GM13977 (cell line): ENCODE measurements at regions not wholly inside any gene's neighbourhood (a gene's known extent, or its start where the extent isn't known, plus 50 kb on each side); places are given as distances from the start of the nearest gene placed in this dataset.
"Not testable (repeated sequence)": the region's sequence is repeated elsewhere in the genome, so short reads cannot be mapped to it uniquely, and the experiment has no call there.

Source experiments
- DNase-seq: peaks from one replicate; pipeline ENCODE4 v3.0.0; 2012; ENCODE audit warnings: low spot score
- in situ Hi-C: fragments of 300-500 bp; cut with MboI; formaldehyde crosslinking; loops from one replicate; pipeline ENCODE4 v1.12.0; 2022; ENCODE audit warnings: low sequenced_read_pairs, low pct_unique_long_range_greater_than_20kb, mixed read lengths, inconsistent platforms; ENCODE audit not compliant: unreplicated experiment
- TF ChIP-seq, protein P1 (sequence below): IDR thresholded peaks from 2 replicates; pipeline ENCODE4 v1.5.1; 2012; ENCODE audit warnings: mild to moderate bottlenecking, control low read depth; ENCODE audit not compliant: insufficient read depth; ENCODE audit errors: extremely low read depth, missing control alignments

GRCh38 chr7:55261386-55261770 lies 103.8 kb upstream of the LANCL2 start:
- in situ Hi-C loops = loop anchor here (10.0 kb wide), 1 partner anchor 477 kb away; no protein-coding TSS in a partner anchor
- DNase-seq = no peak
- TF ChIP-seq, protein P1, sequence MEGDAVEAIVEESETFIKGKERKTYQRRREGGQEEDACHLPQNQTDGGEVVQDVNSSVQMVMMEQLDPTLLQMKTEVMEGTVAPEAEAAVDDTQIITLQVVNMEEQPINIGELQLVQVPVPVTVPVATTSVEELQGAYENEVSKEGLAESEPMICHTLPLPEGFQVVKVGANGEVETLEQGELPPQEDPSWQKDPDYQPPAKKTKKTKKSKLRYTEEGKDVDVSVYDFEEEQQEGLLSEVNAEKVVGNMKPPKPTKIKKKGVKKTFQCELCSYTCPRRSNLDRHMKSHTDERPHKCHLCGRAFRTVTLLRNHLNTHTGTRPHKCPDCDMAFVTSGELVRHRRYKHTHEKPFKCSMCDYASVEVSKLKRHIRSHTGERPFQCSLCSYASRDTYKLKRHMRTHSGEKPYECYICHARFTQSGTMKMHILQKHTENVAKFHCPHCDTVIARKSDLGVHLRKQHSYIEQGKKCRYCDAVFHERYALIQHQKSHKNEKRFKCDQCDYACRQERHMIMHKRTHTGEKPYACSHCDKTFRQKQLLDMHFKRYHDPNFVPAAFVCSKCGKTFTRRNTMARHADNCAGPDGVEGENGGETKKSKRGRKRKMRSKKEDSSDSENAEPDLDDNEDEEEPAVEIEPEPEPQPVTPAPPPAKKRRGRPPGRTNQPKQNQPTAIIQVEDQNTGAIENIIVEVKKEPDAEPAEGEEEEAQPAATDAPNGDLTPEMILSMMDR = no peak

- DNase-seq = not testable (repeated sequence)
- in situ Hi-C loops = loop anchor here (10.0 kb wide), 1 partner anchor 481 kb away; no protein-coding TSS in a partner anchor
Observed at GRCh38 chr7:55265328-55265727, 99.8 kb upstream of the LANCL2 start.

DNA sequence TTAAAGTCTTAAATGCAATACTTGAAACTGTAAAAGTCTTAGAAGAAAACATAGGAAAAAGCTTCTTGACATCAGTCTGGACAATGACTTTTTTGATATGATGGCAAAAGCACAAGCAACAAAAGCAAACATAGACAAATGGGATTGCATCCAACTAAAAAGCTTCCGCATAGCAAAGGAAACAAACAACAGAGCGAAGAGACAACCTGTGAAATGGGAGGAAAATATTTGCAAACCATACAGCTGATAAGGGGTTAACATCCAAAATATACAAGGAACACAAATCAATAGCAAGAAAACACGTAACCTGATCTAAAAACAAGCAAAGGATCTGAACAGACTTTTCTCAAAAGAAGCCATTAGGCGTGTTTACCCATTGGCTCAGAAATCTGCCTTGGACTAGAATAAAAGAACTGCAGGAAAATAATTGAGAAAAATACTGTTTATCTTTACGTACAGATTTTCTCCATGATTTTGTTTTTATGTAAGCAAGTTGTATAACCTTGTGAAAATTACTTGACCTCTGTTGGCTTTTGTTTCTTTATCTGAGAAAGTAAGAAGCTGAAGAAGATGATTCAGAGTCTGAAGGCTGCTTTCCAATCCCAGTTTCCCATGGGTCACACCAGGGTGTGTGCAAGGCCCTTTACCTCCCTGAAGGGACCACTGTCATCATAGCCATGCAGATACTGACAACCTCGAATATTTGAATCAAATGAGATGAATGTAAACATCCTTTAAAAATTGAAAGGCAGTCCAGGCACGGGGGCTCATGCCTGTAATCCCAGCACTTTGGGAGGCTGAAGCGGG lies 99.1 kb upstream of the LANCL2 start:
- DNase-seq = no peak
- TF ChIP-seq, protein P1 = no peak
- in situ Hi-C loops = loop anchor here (10.0 kb wide), 1 partner anchor 481 kb away; no protein-coding TSS in a partner anchor

- TF ChIP-seq, protein P1 = peak; percentile 34
- in situ Hi-C loops = no loop called here
- no peak for DNase-seq
Observed at GRCh38 chr7:55271069-55271626, 94.0 kb upstream of the LANCL2 start.

GRCh38 chr7:55271661-55272060 lies 93.5 kb upstream of the LANCL2 start:
- in situ Hi-C loops = no loop called here
- no peak for DNase-seq
- TF ChIP-seq, protein P1 = no peak

GRCh38 chr7:55272328-55272727 lies 92.8 kb upstream of the LANCL2 start:
- no peak for DNase-seq
- in situ Hi-C loops = no loop called here
- TF ChIP-seq, protein P1 = no peak
